ENCODE measurements at regions not wholly inside any gene's neighbourhood (a gene's known extent, or its start where the extent isn't known, plus 50 kb on each side); places are given as distances from the start of the nearest gene placed in this dataset.
"Not testable (repeated sequence)": the region's sequence is repeated elsewhere in the genome, so short reads cannot be mapped to it uniquely, and the experiment has no call there.

DNA sequence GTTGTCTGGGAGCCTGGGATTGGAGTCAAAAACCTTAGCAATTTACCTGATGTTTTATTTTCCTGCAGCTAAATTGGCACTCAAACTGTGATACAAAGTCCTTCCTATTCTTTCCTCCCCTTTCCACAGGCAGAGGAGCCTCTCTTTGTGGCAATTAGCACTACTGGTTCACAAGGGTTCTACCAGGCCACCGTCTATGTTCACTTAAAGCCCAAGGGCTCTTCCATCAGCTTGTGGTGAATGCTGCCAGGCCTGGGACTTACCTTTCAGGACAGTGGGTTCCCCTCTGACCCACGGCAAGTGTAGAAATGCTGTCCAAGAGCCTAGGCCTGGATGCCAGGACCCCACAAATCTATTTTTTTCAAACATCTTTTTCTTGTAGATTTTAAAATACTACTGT is 251.9 kb upstream of the B3GALT2 start:
- no peak for DNase-seq

GRCh38 chr1:193437785-193438184 is 251.4 kb upstream of the B3GALT2 start:
- no peak for DNase-seq

DNA sequence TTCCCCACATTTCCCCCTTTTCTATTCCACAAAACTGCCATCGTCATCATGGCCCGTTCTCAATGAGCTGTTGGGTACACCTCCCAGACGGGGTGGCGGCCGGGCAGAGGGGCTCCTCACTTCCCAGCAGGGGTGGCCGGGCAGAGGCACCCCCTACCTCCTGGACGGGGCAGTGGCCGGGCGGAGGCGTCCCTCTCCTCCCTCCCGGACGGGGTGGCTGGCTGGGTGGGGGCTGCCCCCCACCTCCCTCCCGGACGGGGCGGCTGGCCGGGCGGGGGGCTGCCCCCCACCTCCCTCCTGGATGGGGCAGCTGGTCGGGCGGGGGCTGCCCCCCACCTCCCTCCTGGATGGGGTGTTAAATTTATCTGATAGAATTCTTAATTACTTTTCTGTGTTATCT is 250.9 kb upstream of the B3GALT2 start:
- not testable (repeated sequence) for DNase-seq

DNA sequence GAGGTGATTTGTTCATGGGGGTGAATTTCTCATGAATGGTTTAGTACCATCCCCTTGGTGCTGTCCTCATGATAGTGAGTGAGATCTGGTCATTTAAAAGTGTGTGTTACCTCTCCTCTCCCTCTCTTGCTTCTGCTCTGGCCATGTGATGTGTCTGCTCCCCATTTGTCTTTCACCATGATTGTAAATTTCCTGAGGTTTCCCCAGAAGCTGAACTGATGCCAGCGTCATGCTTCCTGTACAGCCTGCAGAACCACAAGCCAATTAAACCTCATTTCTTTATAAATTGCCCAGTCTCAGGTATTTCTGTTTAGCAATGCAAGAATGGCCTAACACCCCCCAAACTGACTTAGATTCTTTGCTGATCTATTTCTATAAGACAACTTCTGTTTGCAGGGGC is 249.4 kb upstream of the B3GALT2 start:
- DNase-seq, result no peak

DNA sequence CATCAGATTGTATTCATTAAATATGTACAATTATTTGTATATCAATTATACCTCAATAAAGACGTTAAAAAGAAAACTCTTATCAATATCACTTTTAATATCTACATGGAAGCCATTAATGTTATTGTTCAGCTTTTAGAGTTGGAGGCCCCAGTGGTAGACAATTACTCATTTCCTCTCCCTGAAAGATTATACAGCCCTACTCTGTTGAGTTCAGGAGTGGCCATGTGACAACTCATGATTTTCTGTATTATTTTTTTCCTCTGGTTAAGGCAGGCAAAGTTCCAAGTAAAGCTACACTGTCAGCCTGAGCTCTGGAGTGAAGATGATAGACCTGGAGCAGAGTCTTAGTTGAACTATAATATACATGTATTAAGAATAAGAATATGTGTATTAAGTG is 247.9 kb upstream of the B3GALT2 start:
- DNase-seq, result no peak

DNA sequence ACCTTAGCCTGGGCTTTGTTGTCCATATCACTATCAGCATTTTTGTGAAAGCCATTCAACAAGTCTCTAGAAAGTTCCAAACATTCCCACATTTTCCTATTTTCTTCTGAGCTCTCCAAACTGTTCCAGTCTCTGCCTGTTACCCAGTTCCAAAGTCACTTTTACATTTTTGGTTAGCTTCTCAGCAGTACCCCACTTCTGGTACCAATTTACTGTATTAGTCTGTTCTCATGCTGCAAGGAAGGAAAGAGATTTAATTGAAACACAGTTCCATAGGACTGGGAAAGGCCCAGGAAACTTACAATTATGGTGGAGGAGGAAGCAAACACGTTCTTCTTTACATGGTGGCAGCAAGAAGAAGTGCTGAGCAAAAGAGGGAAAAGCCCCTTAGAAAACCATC is 247.2 kb upstream of the B3GALT2 start:
- no peak for DNase-seq

DNA sequence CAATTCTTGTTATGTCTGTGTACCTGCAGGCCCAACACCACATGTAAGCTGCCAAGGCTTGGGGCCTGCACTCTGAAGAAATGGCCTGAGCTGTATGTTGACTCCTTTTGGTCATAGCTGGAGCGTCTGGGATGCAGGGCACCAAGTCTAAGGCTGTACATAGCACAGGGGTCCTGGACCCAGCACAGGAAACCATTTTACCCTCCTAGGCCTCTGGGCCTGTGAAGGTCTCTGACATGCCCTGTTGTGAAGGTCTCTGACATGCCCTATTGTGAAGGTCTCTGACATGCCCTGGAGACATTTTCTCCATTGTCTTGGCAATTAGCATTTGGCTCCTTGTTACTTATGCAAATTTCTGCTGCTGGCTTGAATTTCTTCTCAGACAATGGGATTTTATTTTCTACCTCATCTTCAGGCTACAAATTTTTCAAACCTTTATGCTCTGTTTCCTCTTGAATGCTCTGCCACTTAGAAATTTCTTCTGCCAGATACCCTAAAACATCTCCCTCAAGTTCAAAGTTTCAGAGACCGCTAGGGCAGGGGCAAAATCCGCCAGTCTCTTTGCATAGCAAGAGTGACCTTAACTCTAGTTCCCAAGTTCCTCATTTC is 246.7 kb upstream of the B3GALT2 start:
- DNase-seq, result no peak

DNA sequence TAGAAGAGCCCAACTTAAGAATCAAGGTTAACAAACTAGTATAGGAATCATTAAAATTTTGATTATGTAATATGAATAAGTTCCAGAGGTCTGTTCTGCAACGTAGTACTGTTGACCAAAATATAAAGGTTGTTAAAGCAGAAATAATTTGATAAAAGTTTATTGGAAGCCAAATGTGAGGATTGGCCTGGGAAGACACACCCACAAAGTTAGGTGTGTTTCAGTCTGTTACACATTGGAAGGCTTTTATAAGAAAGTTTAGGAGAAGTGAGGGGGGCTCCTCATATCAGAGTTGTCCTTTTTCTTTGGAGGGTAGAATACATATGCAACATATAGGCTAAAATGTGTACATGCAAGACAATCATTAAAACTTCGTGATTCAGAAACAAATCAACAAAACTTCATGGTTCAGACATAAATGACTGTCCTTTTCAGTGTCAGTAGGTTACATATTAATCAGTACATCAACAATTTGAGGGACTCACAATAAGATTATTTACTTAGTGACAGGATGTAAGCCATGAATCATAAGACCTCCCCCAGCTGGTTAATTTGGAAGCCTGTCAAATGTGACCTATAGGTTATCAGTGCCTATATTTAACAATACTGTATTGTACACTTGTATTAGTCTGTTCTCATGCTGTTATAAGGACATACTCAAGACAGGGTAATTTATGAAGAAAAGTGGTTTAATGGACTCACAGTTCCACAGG is 245.0 kb upstream of the B3GALT2 start:
- DNase-seq, result no peak

GRCh38 chr1:193427524-193427923 is 241.1 kb upstream of the B3GALT2 start:
- DNase-seq, result no peak

DNA sequence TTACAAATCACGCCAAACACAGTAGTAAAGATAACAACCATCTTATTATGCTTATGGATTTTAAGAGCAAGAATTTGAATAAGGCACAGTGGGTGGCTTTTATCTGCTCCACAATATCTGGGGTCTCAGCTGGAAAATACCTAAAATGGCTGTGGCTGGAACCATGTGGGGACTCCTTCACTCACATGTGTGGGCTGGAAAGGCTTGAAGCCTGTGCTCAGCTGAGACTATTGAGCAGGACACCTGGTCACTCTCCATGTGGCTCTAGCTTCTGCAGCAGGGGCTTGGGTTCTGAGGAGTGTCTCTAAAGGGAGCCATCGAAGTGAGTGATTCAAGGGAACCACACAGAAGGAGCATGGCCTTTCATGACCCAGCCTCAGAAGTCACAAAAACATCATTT is 239.6 kb upstream of the B3GALT2 start:
- no peak for DNase-seq

DNA sequence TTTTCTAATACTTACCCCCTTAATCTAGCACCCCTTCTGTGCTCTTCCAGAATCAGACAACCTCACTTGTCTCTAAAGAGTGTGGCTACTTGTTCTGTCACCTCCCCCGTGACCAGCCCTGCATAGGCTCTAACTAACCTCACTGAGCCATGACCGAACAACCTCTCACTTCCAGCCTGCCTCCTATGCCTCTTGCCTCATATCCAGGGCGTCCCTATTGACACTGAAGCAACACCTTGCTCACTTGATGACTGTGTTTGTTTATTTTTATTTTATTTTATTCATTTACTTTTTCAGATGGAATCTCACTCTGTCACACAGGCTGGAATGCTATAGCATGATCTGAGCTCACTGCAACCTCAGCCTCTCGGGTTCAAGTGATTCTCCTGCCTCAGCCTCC is 235.1 kb upstream of the B3GALT2 start:
- no peak for DNase-seq

- DNase-seq, result no peak
These were observed 232.9 kb upstream of the B3GALT2 start for GRCh38 chr1:193419295-193419694.

DNA sequence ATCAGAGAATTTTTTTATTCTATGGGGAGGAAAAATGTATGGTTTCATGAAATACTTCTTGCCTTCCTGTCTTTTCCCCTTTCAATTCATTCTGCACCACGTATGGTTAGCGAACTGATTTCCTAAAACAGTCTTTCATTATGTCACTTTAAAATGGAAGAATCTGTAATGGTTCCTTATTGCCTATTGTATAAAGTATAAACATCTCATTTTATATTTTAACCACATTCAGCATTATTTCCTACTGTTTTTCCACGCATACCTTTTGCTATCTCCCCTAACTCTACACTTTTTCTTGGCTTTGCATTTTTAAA is 232.3 kb upstream of the B3GALT2 start:
- DNase-seq, result no peak

DNA sequence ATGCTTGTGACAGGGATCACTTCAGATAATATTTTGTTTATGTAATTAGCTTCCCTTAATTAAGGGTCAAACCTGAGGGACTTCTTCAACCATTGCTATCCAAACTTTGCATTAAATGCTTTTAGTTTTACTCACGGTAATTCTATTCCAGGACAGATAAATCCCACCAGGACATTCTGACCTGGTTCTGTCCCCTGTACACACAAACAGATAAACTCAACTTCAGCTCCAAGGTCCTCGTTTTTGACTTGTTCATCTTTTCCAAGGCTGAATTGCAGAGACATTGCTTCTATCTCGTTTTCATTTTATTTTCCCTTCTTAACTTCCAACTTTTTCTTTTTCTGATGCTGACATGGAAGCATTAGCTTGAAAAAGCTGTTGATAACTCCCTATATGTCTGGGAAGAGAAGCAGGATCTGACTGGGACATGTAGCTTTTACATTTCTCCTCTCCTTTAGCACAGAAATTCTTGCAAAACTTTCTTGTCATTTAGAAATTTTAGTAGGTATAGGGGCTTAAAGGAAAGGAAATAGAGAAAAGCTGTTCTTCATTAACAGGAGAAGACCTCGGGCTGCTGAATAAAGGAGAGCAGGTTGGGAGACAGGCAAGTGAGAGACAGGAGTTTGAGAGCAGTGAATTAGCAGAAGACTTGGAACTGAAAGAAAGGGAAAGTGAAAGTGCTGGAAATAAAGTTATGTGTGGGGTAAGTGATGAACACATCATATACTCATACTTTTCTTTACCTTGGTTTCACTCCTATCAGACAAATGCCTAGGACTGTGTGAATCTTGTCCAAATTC is 231.7 kb upstream of the B3GALT2 start:
- no peak for DNase-seq

DNA sequence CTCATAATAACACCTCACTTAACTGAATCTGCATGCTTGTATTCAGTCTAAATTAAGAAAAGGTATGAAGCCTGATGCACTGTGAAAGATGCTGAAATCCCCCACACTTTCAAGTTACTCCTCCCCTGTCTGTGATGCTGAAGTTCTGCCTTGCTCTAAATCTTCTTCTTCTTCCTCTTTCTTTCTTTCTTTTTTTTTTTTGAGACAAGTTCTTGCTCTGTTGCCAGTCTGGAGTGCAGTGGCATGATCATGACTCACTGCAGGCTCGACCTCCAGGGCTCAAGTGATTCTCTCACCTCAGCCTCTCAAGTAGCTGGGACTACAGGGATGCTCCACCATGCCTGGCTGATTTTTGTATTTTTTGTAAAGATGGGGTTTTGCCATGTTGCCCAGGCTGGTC is 231.0 kb upstream of the B3GALT2 start:
- DNase-seq, result no peak

- no peak for DNase-seq
These were observed 230.0 kb upstream of the B3GALT2 start for GRCh38 chr1:193416226-193417024.

GRCh38 chr1:193415256-193415655 is 228.8 kb upstream of the B3GALT2 start:
- DNase-seq, result no peak

DNA sequence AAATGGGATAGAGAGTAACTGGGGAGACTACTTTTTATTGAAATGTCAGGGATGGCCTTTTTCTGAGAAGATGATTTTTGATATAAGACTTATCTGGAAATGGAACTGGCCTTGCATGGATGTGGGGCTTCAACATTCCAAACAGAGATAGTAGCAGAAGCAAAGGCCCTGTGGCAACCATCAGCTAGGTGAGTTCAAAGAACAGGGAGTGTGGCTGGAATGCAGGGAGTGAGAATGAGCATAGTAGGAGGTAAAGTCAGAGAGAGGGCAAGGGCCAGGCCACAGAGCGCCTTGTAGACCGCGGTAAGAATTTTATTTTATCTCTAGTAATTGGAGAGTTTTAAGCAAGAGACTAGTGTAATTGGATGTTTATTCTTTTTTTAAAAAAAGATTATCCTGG is 227.0 kb upstream of the B3GALT2 start:
- DNase-seq, result no peak

DNA sequence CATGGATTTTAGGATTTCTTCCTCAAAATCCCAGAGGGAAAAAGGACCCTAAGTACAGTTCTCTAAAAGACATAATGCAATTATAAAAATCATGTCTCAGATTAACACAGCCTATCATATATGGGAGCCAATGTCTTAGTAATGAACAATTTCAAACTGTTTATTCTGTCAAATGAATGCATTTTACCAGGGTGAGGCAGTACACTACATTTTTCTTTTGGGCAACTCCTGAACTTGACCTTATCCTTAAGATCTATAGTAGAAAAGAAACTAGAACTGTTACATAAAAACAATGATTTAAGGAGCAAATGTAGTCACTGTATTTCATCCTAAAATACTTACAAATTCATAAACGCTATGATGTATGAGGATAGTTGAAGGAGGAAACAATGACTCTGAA is 226.3 kb upstream of the B3GALT2 start:
- no peak for DNase-seq

DNA sequence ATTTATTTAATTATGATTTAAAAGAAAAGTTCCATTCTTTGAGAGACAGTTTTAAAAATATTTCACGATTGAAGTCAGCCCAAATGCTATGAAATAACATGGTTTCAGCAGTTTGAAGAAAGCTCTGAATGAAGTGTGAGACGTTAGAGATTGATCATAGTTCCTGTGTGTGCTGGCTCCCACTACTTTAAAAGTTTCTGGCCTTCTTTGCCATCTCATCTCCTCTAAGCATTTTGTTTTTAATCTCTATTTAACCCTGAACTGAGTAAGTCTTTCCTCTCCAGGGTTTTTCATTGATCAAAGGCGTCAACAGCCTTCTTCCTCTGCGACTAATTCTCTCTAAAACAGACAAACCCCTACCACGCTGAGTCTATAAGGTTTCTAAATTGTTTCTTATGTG is 225.3 kb upstream of the B3GALT2 start:
- DNase-seq, result no peak

DNA sequence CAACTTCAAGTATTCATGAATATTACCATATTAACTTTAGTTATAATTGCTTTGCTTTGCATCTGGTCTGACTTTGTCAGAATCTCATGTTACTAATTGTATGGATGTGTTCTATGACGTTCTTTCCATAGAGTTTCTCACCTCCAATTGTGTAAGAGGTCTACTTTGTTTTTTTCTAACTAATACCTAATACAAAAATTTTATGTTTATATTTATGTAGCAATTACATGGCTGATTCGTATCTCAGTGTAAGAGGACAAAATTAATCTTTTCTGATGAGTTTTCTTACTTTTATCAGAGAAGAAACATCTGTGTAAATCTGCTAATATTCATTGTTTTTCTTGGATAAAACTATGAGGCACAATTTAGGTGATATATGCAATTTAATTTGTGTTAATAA is 224.8 kb upstream of the B3GALT2 start:
- DNase-seq, result no peak

DNA sequence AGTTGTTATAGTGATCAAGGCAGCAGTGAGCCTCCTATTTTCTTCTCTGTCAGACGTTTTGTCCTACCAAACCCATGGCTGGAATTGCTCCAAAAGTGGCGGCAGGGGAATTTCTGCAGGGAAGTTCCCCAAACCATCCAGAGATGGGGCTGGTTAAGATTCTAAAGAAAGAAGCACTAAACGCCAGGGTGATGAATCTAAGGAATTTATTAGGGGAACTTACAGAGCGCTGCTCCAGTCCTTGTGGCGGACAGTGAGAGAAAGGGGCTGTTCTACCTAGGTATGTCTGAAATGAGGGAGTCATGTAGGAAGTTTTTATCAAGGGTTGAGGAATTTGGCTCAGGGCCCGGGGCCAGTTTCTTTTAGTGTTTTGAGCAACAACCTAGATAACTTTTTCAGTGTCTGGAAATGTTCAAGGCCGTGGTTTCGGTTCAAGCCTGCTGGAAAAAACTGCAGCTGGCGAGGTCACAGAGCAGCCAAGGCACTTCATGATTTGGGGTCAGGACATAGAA is 222.4 kb upstream of the B3GALT2 start:
- DNase-seq, result no peak

DNA sequence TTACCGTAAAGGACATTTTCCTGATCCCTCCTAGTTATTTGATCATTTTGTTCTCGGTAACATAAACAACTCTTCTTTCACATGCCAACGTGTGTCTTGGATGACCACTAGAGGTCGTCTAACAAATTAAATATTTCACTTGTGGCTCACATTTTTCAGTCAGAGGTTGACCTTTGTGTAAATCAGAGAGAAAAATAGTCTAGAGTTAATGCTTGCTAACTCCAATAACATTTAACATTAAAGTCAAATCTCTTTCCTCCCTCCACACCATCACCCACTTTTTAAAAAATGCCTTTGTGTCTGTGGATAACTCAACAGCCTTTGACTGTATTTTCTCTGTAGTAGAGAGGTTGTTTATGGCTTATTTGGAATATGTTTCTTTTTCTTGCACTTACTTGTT is 220.5 kb upstream of the B3GALT2 start:
- DNase-seq, result peak; percentile 38 to 56
